Retina (tissue), 1 donor: ENCODE measurements at regions not wholly inside any gene's neighbourhood (a gene's known extent, or its start where the extent isn't known, plus 50 kb on each side); places are given as distances from the start of the nearest gene placed in this dataset.
A peak's percentile ranks its signal among the peaks of the same experiment; 100 is the strongest.
"Not testable (repeated sequence)": the region's sequence is repeated elsewhere in the genome, so short reads cannot be mapped to it uniquely, and the experiment has no call there.

Source experiments
- DNase-seq: peaks from one replicate; pipeline ENCODE4 v3.0.0-alpha.2; 2016

GRCh38 chrX:148080593-148080992 is 99.5 kb downstream of the FMR1NB start:
- no peak for DNase-seq

DNA sequence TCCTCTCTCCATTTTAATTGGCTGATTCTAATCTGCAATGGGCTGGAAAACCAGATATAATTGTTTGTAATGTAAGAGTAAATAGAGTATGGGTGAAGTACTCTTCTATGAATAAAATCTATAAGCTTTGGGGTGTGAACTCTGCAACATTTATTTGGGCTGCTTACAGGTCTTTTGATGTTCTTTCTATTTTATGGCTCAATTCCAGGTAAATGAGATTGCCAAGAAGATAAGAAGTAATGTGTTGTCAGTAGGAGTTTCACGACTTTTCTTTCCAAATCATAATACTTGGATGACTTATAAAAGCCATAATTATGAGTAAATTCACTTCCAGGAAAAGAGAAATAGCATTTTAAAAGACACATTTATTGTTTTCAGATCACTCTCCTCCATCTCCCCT is 103.5 kb downstream of the FMR1NB start:
- no peak for DNase-seq

GRCh38 chrX:148120151-148120550 is 139.0 kb downstream of the FMR1NB start:
- DNase-seq: no peak

DNA sequence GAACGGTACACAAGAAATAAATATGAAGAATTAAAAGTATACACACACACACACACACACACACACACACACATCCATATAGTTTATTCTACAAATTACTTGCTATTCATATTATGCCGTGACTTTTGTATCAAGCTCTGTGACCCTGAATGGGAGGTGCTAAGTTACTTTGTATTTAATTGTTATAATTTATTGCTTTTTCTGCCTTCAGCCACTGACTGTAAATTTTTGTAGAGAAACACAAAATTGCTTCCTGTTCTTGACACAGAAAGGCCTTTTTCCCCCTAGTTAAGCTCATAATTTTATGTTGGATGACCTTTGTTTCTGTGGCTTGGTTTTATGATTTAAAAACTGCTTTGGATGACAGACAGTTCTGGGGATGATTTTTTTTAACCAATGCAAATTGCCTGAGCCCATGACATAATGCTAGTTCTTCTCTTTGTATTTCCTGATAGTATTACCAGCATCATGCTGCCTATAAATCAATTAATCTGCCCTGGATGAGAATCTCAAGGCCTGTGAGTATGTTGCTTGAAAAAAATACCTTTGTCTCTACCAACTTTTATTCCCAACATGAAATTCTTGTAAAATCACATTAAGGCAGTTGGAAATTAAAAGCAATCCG is 140.0 kb downstream of the FMR1NB start:
- DNase-seq: no peak

- DNase-seq: not testable (repeated sequence)
Measured at GRCh38 chrX:148128872-148129505, 147.9 kb downstream of the FMR1NB start.

DNA sequence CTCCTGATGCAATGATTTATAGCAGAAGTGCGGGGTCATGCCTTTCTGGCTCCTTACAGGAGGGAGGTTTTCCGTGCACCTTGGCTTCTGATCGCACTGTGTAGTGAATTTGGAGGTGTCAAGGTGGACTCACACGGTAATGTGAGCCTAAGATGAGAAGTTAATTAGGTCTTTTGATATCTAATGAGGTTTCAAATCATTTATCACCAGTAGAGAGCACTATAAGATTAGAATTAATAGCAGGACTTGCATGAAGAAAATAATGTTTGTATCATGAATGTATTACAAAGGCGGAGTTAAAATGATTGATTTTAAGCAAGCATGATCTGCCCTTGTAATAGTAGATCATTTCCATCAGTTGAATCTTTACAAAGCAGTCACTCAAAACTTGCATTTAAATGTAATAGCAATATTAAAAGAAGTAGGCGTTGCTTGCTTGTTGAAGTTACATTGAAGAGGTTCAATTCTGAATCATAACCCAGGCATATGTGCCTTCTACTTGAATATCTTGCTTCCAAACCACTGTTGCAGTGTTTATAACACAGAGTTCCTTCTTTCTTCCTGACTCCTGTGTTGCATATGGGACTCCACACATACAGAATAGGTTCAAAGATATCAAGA is 152.1 kb downstream of the FMR1NB start:
- peak; percentile 36 for DNase-seq

DNA sequence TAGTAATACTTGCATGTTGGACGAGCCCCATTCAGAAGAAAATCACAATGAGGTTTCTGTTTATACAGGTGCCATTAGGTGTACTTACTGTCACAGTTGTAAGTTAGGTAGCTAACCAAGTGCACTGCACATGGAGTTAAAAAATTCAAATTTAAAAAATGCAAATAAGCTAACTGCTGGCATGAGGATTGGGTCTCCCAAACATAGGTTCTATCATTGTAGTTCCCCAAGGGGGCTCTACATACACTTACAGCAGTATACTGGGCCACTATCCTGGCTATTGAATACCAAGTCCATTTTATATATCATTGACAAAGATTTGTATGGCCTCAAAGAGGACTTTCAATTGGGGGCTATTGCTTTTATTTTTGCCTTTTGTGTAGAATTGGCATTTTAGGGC is 153.4 kb downstream of the FMR1NB start:
- DNase-seq: no peak

DNA sequence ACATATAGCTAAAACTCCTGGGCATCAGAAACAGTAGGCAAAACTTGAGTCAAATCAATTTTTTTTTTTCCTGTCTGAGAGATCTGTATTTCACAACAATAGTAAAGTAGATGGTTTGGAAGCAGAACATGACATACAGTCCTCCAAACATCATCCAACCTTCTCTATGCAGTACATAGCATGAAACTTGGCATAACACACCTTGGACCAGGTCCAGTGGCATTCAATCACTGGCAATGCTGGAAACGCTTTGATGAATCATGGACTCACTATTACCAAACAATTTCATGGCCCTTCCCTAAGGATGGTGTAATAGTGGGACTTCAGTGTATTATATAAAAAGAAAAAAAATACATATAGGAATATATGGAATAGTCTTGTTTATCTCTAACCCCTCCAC is 154.6 kb downstream of the FMR1NB start:
- DNase-seq: no peak

DNA sequence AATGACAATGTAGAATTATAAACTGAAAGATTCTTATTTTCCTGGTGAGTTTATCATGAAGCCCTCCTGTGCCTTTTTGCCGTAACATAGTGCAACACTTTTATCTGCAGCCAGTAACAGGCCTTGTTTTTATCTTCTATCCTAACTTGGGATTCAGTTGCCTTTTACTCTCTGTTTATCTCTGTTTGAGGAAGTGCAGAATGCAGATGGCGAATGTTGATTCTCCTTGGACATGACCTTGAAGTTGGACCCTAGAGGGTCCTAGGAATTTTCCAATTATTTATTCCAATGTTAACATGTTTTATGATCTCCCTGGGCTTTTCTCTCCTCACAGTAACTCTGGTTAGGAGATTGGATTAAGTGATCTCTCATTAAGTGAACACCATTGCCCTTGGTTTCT is 165.0 kb downstream of the FMR1NB start:
- DNase-seq: no peak

GRCh38 chrX:148156986-148157385 is 175.8 kb downstream of the FMR1NB start:
- DNase-seq: no peak

DNA sequence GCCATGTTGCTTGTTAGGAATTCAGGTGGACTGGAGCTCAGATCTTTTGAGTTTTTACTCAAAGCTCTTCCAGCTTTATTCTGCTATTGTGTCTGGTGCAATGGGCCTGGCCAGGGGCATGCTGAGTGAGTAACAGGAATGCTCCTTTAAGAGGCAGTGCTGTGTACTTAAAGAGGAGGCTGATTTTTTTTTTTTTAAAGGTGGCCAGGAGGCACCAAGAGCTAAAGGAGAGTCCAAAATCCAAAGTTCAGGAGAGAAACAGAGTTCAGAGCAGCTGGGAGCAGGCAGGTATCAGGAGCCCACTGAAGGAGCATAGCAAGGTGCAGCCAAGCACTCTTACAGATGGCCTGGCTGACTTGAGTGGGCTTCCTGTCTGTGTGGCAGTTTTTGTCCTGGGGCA is 178.7 kb downstream of the FMR1NB start:
- no peak for DNase-seq

GRCh38 chrX:148161701-148162100 is 180.6 kb downstream of the FMR1NB start:
- DNase-seq: no peak

DNA sequence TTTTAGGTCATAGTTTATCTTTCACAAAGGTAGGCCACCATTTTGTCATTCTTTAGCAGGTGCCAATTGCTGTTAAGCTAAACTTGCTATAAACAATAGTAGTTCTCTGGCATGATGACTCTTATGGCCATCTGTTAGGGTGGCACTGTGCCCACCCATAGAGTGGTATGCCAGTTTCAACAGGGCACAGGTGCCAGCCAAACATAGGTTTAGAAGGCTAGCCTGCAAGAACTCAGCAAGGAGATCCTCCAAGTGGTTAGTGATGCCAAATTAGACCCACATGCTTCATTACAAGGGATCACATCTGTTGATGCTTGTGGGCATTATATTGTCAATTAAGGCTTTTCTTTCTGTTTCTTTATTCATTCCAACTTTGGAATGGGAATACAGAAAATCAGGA is 204.5 kb downstream of the FMR1NB start:
- DNase-seq: no peak

DNA sequence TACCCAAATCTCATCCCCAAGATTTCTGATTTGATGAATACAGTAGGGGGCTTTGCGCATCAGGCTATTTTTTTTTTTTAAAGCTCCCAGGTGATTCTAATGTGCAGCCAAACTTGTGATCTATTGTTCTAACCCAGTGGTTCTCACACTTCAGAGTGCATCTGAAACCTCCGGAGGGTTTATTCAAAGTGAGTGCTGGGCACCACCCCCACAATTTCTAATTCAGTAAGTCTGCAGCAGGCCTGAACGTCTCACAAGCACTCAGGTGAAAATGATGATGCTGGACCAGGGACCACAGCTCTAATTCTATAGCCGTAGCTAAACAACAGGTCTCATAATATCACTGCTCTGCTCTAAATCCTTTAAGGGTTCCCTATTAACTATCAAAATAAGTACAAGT is 211.4 kb downstream of the FMR1NB start:
- DNase-seq: no peak

GRCh38 chrX:148193759-148194158 is 212.6 kb downstream of the FMR1NB start:
- no peak for DNase-seq

DNA sequence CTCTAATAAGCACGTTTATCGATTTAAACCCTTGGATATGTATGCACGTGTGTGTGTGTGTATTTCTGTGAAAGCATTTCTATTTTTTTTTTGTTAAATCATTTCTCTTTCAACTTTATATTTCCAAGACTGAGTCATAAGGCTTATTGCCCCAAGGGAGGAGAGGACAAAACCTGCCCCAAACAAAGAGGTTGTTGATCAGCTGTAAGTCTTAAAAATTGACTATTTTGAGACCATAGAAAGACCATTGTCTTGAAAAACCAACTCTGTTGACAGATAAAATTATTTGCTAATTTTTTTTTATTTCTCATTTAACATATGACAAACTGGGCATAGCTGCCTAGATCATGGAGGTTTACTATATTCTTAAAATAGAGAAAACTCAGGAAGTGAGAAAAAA is 222.4 kb downstream of the FMR1NB start:
- no peak for DNase-seq

- no peak for DNase-seq
Measured at GRCh38 chrX:148204195-148204594, 223.1 kb downstream of the FMR1NB start.

DNA sequence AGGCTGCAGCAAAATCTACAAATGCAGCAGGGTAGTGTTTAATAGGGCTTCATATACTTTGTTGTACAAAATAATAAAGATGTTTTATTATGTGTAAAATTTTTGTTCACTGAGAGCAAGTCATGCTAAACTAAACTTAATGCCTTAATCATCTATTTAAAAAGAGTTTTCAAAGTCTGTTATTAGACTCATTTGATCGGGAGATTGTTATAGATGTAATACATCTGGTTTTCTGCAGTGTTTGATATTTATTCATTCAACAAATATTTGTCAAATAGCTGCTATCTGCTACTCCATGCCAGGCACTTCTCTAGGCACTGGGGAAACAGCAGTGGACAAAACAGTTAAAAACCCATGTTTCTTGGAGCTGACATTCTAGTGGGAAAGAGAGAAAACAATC is 233.6 kb downstream of the FMR1NB start:
- DNase-seq: no peak

DNA sequence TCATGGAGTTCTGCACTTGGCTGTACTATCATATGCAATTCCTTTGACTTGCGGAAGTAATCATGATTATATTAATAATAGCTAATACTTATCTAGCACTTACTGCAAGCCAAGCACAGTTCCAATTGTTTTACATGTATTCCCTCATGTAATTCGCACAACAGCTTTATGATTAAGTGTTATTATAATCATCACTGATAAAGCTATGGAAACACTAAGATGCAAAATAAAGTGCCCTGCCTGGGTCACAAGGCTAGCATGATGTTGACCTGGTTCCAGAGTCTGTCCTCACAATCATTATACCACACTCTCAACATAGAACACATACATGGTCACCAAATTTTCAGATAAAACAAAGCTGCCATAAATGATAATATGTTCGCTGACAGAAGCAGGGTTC is 234.6 kb downstream of the FMR1NB start:
- DNase-seq: no peak

DNA sequence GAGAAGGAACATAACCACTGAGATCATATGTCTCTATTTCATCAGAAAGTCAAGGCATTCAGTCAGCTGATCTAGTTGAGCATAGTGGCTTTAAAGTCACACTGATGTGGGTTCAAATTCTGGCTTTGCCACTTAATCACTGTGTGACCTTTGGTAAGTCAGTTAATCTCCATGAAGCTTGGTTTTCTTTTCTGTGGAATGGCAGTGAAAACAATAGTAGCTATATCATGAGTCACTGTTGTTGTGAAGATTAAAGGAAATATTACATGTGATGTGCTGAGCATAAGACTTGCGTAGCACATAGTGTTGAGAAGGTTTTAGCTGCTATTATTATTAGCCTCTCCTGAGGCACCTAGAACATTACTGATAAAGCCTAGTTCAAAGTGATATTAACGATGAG is 242.2 kb downstream of the FMR1NB start:
- no peak for DNase-seq

DNA sequence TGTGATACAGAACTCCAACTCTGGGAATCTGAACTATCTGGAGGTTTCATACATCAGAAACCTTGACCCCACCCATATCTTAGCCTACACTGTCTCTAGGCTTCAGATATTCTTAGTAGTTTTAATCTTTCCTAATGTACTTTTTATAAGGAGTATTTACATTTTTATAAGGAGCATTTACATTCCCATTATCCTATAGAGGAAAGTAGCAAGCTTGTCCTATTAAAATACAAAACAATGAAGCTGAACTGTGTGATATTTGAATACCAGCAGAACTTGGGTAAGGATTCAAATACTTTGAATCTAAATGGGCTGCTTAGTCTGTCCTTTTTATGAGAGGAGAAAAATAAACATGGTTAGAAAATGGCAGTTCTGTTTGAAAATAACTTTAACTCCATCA is 247.4 kb downstream of the FMR1NB start:
- no peak for DNase-seq

- DNase-seq: no peak
Measured at GRCh38 chrX:148229801-148230303, 248.7 kb downstream of the FMR1NB start.

GRCh38 chrX:148259990-148260389 is 240.4 kb upstream of the AFF2 start:
- no peak for DNase-seq

DNA sequence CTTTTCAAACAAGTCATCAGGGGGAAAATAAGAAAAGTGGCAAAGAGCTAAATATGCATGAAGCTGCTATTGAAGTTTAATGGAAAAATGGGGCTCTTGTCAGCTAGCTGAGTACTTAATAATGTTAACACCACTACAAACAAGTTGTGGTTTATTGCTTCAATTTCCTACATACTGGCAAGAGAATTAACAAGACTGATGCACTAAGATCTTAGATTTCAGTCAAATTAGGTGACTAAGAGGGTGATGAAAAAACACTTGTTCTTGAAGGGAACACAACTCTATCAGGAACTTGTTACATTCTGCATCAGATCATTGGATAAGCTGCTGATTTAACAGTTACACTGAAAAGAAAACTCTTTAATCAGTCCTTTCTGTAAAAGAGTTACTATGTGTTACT is 234.6 kb upstream of the AFF2 start:
- no peak for DNase-seq

GRCh38 chrX:148268673-148269072 is 231.7 kb upstream of the AFF2 start:
- no peak for DNase-seq
